ENCODE measurements at regions not wholly inside any gene's neighbourhood (a gene's known extent, or its start where the extent isn't known, plus 50 kb on each side); places are given as distances from the start of the nearest gene placed in this dataset.
A peak's percentile ranks its signal among the peaks of the same experiment; 100 is the strongest.

GRCh38 chr5:15260356-15261268 lies 239.4 kb upstream of the FBXL7 start:
- no peak for DNase-seq

GRCh38 chr5:15256485-15256884 lies 243.5 kb upstream of the FBXL7 start:
- no peak for DNase-seq

GRCh38 chr5:15255576-15255975 lies 244.4 kb upstream of the FBXL7 start:
- no peak for DNase-seq

GRCh38 chr5:15254607-15255006 lies 245.4 kb upstream of the FBXL7 start:
- DNase-seq: no peak

- DNase-seq: no peak
These were observed 247.6 kb upstream of the FBXL7 start for GRCh38 chr5:15252331-15252730.

GRCh38 chr5:15249152-15249551 lies 250.8 kb upstream of the FBXL7 start:
- DNase-seq: peak; percentile 69 to 95

- no peak for DNase-seq
These were observed 251.2 kb upstream of the FBXL7 start for GRCh38 chr5:15248731-15249130.

- DNase-seq: peak in 1 of 2 experiments; percentile 9
These were observed 254.1 kb upstream of the FBXL7 start for GRCh38 chr5:15245913-15246312.

GRCh38 chr5:15243301-15244020 lies 256.5 kb upstream of the FBXL7 start:
- no peak for DNase-seq

- DNase-seq: no peak
These were observed 258.7 kb upstream of the FBXL7 start for GRCh38 chr5:15241216-15241821.

GRCh38 chr5:15238006-15238405 lies 262.0 kb upstream of the FBXL7 start:
- DNase-seq: no peak

- DNase-seq: no peak
These were observed 263.0 kb upstream of the FBXL7 start for GRCh38 chr5:15236911-15237508.

- no peak for DNase-seq
These were observed 265.1 kb upstream of the FBXL7 start for GRCh38 chr5:15234911-15235310.

GRCh38 chr5:15234366-15234765 lies 265.6 kb upstream of the FBXL7 start:
- DNase-seq: no peak

- no peak for DNase-seq
These were observed 266.4 kb upstream of the FBXL7 start for GRCh38 chr5:15233566-15233965.

GRCh38 chr5:15222156-15222555 lies 277.8 kb upstream of the FBXL7 start:
- DNase-seq: no peak

GRCh38 chr5:15220642-15221173 lies 279.3 kb upstream of the FBXL7 start:
- no peak for DNase-seq

GRCh38 chr5:15215056-15215455 lies 284.9 kb upstream of the FBXL7 start:
- DNase-seq: no peak

- no peak for DNase-seq
These were observed 286.0 kb upstream of the FBXL7 start for GRCh38 chr5:15214010-15214409.

GRCh38 chr5:15209053-15209762 lies 290.8 kb upstream of the FBXL7 start:
- DNase-seq: no peak

GRCh38 chr5:15206133-15206532 lies 293.8 kb upstream of the FBXL7 start:
- DNase-seq: no peak

- DNase-seq: no peak
These were observed 296.6 kb upstream of the FBXL7 start for GRCh38 chr5:15203376-15203775.
